Activated naive CD8-positive, alpha-beta T cell treated with anti-CD3 and anti-CD28 coated beads, Interleukin-2, amount 50 U/mL, for 24 hours (primary cell): ENCODE measurements at regions not wholly inside any gene's neighbourhood (a gene's known extent, or its start where the extent isn't known, plus 50 kb on each side); places are given as distances from the start of the nearest gene placed in this dataset.

Source experiments
- ATAC-seq: fragments of 150-1000 bp; cut with Tn5 transposase; one replicate; pipeline ENCODE4 v1.10.0; 2021
- DNase-seq: peaks from one replicate; pipeline ENCODE4 v3.0.0; 2021
- H3K27ac Mint-ChIP-seq: one replicate; pipeline ENCODE4 v1.8.0; 2021; ENCODE audit warnings: mild to moderate bottlenecking, mixed read lengths
- H3K27me3 Mint-ChIP-seq: one replicate; pipeline ENCODE4 v1.8.0; 2021; ENCODE audit warnings: mixed read lengths
- H3K36me3 Mint-ChIP-seq: one replicate; pipeline ENCODE4 v1.8.0; 2021; ENCODE audit warnings: low read depth, mixed read lengths
- H3K4me1 Mint-ChIP-seq: one replicate; pipeline ENCODE4 v1.8.0; 2021; ENCODE audit warnings: mixed read lengths
- H3K4me3 Mint-ChIP-seq: one replicate; pipeline ENCODE4 v1.8.0; 2021; ENCODE audit warnings: mild to moderate bottlenecking, moderate library complexity, mixed read lengths
- H3K9me3 Mint-ChIP-seq: one replicate; pipeline ENCODE4 v1.8.0; 2021; ENCODE audit warnings: mixed read lengths

DNA sequence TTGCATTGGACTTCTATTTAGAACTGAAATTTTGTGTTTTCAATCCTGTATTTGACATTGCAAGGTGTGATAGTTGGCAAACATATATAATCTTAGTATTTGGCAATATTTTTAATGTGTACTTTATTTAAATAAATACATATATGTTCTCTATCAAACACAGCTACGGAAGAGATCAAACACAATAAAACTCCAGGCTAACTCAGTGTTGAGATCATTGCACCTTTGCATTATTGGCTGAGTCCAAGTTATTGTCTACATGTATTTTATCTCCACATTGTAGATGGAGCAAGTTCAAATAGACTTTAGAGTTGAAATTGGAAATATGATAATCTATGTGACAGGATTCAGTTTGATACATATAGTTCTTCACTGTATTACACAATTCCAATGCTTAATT lies 176.7 kb downstream of the ST6GAL2 start:
- Mint-ChIP-seq H3K4me1 (no peaks in the 10 kb centered on the region), H3K36me3 (no peaks in the 10 kb centered on the region), H3K27me3 (peaks cover 2% of the 10 kb centered on the region), H3K27ac (no peak overlapping the region), H3K4me3 (no peak overlapping the region), H3K9me3 (peaks cover 13% of the 10 kb centered on the region)
- no peak for DNase-seq
- no peak for ATAC-seq

DNA sequence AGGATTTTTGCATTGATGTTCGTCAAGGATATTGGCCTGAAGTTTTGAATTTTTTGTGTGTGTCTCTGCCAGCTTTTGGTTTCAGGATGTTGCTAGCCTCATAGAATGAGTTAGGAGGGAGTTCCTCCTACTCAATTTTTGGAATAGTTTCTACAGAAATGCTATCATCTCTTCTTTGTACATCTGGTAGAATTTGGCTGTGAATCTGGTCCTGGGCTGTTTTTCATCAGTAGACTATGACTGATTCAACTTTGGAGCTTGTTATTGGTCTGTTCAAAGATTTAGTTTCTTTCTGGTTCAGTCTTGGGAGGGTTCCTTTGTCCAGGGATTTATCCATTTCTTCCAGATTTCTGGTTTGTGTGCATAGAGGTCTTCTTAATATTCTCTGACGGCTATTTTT lies 166.7 kb downstream of the ST6GAL2 start:
- Mint-ChIP-seq H3K36me3 (no peaks in the 10 kb centered on the region), H3K9me3 (peaks cover 11% of the 10 kb centered on the region), H3K4me1 (no peaks in the 10 kb centered on the region), H3K27me3 (peaks cover 4% of the 10 kb centered on the region), H3K27ac (no peak overlapping the region), H3K4me3 (no peak overlapping the region)
- no peak for ATAC-seq
- no peak for DNase-seq

DNA sequence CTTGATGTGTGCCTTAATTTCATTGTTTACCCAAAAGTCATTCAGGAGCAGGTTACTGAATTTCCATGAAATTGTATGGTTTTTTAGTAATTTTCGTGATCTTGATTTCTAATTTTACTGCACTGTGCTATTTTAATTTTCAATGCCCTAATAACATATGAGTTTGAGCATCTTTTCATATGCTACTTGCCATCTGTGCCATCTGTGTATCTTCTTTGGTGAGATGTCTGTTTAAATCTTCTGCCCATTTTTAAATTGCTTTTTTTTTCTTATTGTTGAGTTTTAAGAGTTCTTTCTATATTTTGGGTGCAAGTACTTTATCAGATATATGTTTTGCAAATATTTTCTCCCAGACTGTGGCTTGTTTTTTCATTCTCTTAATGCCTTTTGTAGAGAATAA lies 165.9 kb downstream of the ST6GAL2 start:
- Mint-ChIP-seq H3K27me3 (peaks cover 4% of the 10 kb centered on the region), H3K36me3 (no peaks in the 10 kb centered on the region), H3K4me3 (no peak overlapping the region), H3K9me3 (peaks cover 11% of the 10 kb centered on the region), H3K27ac (no peak overlapping the region), H3K4me1 (no peaks in the 10 kb centered on the region)
- no peak for ATAC-seq
- DNase-seq = no peak

DNA sequence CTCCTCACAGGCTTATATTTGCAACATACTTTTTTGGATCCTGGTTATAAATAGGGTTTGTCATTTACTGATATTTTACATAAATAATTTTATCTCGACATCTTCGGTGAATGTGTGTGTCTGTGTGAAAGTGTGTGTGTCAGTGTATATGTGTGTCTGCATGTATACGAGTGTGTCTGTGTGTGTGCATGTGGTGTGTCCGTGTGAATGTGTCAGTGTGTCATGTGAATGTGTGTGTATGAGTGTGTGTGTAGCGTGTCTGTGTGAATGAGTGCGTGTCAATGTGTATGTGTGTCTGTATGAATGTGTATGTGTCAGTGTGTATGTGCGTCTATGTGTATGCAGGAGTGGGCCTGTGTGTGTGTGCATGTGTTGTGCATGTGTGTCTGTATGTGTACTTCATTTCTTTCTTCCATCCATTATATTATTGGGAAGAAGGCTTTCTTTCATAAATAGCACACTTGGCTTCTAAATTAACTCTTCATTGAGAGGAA lies 161.6 kb downstream of the ST6GAL2 start:
- no peaks in the 10 kb centered on the region for H3K4me1 Mint-ChIP-seq
- DNase-seq (no peak), ATAC-seq (no peak)
- H3K36me3 Mint-ChIP-seq = no peaks in the 10 kb centered on the region
- peaks cover 4% of the 10 kb centered on the region for H3K9me3 Mint-ChIP-seq
- no peak overlapping the region for H3K27ac Mint-ChIP-seq
- H3K4me3 Mint-ChIP-seq = no peak overlapping the region
- H3K27me3 Mint-ChIP-seq = peaks cover 4% of the 10 kb centered on the region

DNA sequence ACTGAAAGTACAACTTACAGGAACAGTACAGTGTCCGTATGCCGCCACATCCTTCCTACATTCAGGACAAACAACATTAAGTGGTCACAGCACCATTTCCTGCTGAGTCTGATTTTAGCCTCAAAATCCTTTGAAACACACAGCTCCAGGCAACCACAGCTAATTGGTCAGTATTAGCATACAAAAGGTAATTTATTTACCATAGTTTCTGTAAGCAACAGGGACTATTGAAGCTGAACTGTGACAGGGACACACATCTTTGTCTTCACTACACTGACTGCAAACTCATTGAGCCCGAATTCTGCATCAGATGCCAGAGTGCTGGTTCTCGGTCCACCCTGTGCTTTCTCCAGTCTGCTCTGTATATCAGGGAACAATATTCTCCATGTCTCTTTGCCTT lies 151.8 kb downstream of the ST6GAL2 start:
- Mint-ChIP-seq H3K9me3 (peaks cover 7% of the 10 kb centered on the region), H3K27me3 (peaks cover 1% of the 10 kb centered on the region), H3K4me3 (no peak overlapping the region), H3K27ac (no peak overlapping the region), H3K4me1 (no peaks in the 10 kb centered on the region), H3K36me3 (no peaks in the 10 kb centered on the region)
- DNase-seq = no peak
- no peak for ATAC-seq

DNA sequence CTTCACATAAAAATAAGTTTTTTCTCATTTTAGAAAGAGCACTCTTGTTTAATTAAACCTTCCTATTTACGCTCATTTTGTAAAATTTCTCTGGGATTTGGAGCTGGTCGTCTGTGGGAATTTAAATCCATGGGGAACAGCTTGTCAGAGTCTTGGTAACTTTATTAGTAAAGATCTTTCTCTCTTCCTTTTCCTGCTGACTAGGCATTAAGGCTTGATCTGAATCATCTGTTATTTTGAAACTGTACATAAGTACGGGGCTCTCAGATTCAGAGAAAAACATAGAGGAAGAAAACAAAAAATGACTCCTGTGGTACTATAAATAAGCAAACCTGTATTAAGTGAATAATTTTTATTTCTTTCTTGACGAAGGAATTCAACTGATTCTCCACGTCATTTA lies 150.2 kb downstream of the ST6GAL2 start:
- no peaks in the 10 kb centered on the region for H3K36me3 Mint-ChIP-seq
- H3K4me3 Mint-ChIP-seq = no peak overlapping the region
- DNase-seq (no peak), ATAC-seq (no peak)
- peaks cover 11% of the 10 kb centered on the region for H3K9me3 Mint-ChIP-seq
- H3K4me1 Mint-ChIP-seq = no peaks in the 10 kb centered on the region
- H3K27me3 Mint-ChIP-seq = peaks cover 3% of the 10 kb centered on the region
- no peak overlapping the region for H3K27ac Mint-ChIP-seq

DNA sequence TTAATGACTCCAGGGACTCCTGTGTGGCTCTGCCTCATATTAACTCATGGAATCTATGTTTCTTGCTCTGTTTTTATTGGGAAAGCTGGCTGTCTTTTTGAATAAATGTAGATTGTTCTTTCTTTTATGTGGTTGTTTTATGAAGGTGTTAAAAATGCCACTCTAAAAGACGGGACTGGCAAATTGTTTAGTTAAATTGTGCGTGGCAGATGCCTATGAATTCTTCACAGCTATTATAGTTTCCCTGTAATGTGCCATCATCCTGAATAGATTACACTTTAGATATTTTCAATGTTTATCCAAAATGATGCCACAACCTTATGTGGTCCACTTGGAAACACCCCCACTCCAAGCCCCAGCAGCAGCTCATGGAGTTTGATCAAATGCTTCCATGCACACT lies 149.7 kb downstream of the ST6GAL2 start:
- Mint-ChIP-seq H3K4me1 (no peaks in the 10 kb centered on the region), H3K27me3 (peaks cover 3% of the 10 kb centered on the region), H3K36me3 (no peaks in the 10 kb centered on the region), H3K4me3 (no peak overlapping the region), H3K9me3 (peaks cover 11% of the 10 kb centered on the region), H3K27ac (no peak overlapping the region)
- DNase-seq = no peak
- no peak for ATAC-seq

DNA sequence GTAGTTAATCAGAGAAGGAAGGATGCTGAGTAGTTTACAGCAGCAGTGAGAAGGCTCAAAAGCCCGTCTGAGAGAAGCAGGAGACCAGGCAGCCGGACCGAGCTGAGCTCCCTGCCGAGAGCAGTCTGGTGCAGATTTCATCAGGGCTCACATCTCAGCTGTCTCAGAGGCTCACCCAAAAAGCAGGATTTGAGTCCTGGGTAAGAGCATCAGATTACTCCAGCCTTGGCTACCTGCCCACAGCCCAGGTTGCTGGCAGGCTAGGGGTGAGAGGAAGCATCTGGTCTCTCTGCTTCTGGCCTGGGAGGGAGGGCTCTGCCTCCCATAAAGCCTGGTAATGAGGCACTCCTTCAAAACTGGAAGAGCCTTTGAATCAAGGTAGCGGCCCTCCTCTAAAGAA lies 140.5 kb downstream of the ST6GAL2 start:
- Mint-ChIP-seq H3K27me3 (peaks cover 3% of the 10 kb centered on the region), H3K4me3 (no peak overlapping the region), H3K9me3 (no peaks in the 10 kb centered on the region), H3K4me1 (no peaks in the 10 kb centered on the region), H3K27ac (no peak overlapping the region), H3K36me3 (no peaks in the 10 kb centered on the region)
- ATAC-seq = no peak
- no peak for DNase-seq

DNA sequence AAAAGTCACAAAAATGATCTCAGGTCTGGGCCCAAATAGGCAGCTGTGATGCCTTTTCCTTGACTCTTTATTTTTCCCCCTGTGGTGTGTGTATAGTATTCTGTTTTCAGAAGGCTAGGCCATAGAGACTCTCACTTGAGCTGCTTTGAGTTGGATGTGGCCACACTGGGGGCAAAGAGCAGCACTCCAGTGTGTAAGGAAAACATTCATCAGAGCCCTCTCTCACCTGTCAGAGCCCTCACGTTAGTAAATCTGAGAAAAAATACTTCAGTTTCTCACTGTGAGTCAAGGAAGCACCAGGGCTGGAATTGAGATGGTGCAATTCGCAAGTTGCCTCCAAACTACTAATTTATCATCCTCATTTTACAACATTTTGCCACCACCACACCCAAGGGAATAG lies 136.1 kb downstream of the ST6GAL2 start:
- Mint-ChIP-seq H3K4me3 (no peak overlapping the region), H3K9me3 (no peaks in the 10 kb centered on the region), H3K4me1 (no peaks in the 10 kb centered on the region), H3K36me3 (no peaks in the 10 kb centered on the region), H3K27ac (no peak overlapping the region), H3K27me3 (peaks cover under 1% of the 10 kb centered on the region)
- DNase-seq (no peak), ATAC-seq (no peak)
